ENCODE measurements at regions not wholly inside any gene's neighbourhood (a gene's known extent, or its start where the extent isn't known, plus 50 kb on each side); places are given as distances from the start of the nearest gene placed in this dataset.

DNA sequence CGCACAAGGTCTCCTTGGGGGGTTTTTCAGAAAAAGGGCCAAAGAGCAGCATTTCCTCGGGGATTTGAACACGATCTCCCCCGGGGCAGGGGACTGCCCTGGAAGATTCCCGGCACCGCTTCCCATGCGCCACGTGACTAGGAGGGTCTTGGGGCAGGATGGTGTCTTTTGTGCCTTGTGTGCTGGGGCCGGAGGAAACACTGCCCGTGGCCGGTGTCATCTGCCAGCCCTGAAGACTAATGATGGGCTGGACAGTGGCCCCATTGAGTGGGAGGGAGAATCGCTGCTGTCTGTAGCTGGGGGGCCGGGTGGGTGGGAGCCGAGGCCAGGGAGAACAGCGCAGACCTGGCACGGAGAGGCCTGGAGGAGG, 315.1 kb downstream of the SEC14L1 start:
- no peak for TF ChIP-seq ZFX (IDR thresholded peaks at IDR 0.05)
- TF ChIP-seq, protein P1, sequence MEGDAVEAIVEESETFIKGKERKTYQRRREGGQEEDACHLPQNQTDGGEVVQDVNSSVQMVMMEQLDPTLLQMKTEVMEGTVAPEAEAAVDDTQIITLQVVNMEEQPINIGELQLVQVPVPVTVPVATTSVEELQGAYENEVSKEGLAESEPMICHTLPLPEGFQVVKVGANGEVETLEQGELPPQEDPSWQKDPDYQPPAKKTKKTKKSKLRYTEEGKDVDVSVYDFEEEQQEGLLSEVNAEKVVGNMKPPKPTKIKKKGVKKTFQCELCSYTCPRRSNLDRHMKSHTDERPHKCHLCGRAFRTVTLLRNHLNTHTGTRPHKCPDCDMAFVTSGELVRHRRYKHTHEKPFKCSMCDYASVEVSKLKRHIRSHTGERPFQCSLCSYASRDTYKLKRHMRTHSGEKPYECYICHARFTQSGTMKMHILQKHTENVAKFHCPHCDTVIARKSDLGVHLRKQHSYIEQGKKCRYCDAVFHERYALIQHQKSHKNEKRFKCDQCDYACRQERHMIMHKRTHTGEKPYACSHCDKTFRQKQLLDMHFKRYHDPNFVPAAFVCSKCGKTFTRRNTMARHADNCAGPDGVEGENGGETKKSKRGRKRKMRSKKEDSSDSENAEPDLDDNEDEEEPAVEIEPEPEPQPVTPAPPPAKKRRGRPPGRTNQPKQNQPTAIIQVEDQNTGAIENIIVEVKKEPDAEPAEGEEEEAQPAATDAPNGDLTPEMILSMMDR (conservative IDR thresholded peaks at IDR 0.05) = no peak
- H3K27ac ChIP-seq = no peak overlapping the region

DNA sequence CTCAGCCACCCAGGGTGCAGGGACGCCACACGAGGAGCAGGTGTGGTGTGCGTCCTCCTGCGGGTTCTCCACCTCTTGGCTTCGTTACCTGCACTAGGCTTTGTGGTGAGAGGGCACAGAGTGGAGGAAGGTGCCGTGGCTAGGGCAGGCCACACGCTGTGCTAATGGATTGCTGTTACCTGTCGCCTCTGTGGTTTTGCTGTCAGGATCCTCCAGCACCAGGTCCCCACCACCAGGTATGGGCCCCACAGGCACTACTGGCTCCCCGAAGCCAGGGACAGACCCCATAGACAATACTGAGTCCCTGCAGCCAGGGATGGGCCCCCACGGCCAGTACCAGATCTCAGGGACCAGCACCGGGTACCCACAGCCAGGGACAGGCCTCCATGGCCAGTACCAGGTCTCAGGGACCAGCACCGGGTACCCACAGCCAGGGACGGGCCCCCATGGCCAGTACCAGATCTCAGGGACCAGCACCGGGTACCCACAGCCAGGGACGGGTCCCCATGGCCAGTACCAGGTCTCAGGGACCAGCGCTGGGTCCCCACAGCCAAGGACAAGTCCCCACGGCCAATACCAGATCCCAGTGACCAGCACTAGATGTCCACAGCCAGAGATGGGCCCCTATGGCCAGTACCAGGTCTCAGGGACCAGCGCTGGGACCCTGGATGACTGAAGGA, 315.6 kb downstream of the SEC14L1 start:
- TF ChIP-seq, protein P1 (conservative IDR thresholded peaks at IDR 0.05) = no peak
- no peak for TF ChIP-seq ZFX (IDR thresholded peaks at IDR 0.05)
- H3K27ac ChIP-seq = no peak overlapping the region

DNA sequence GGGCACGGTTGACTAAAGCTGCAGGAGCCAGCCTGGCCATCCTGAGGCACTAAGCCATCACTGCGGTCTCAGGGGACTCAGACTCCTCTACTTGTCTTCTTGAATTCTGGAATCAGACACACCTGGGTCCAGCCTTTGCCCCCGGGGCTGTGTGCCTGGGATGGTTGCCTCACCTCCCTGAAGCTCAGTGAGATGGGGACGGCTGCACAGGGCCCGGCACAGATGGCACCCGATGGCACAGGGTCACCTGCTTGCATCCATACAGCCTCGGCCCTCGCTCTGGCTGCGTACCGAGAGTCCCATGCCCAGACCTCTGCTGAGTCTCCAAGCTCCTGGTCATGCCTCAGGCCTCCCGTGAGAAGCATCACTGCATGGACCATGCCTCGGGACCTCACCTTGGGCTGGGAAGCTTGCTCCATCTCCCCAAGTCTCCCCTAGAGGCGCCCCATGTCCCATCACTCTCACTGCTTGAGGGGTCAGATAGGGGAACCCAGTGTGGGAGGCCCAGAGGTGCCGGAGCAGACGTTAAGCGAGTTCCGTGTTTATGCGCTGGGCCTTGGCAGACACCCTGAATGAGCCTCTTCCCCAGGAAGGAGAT, 316.3 kb downstream of the SEC14L1 start:
- TF ChIP-seq, protein P1 (conservative IDR thresholded peaks at IDR 0.05) = no peak
- no peak for TF ChIP-seq ZFX (IDR thresholded peaks at IDR 0.05)
- no peak overlapping the region for H3K27ac ChIP-seq

DNA sequence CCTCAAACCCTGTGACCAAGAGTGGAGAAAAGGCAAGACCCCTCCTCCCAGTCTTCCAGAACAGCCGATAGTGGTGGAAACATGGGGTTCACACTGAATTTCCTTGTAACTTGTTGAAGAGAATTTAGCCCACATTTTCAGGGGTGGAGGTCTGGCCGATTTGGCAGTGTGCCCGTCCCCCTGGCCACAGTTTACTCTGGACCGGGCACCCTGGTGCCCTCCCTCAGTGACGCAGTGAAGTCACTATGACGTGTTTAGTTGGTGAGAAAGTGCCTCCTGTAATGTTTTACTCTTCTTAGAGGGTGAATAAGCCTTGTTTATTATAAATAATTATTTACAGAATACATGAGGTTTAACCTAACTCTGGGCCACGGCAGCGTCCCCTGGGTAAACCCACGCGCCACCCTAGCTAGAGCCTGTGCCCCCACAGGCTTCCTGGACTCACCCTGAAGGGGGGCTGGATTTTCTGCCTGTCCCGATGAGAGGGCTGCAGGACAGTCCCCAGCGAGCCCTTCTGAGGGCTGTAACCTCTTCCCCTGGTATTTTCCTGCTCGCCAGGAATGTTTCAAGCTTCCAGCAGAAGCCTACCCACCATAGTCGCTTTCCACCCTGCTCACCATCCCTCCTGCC, 316.9 kb downstream of the SEC14L1 start:
- no peak for TF ChIP-seq ZFX (IDR thresholded peaks at IDR 0.05)
- TF ChIP-seq, protein P1 (conservative IDR thresholded peaks at IDR 0.05) = no peak
- H3K27ac ChIP-seq = no peak overlapping the region

DNA sequence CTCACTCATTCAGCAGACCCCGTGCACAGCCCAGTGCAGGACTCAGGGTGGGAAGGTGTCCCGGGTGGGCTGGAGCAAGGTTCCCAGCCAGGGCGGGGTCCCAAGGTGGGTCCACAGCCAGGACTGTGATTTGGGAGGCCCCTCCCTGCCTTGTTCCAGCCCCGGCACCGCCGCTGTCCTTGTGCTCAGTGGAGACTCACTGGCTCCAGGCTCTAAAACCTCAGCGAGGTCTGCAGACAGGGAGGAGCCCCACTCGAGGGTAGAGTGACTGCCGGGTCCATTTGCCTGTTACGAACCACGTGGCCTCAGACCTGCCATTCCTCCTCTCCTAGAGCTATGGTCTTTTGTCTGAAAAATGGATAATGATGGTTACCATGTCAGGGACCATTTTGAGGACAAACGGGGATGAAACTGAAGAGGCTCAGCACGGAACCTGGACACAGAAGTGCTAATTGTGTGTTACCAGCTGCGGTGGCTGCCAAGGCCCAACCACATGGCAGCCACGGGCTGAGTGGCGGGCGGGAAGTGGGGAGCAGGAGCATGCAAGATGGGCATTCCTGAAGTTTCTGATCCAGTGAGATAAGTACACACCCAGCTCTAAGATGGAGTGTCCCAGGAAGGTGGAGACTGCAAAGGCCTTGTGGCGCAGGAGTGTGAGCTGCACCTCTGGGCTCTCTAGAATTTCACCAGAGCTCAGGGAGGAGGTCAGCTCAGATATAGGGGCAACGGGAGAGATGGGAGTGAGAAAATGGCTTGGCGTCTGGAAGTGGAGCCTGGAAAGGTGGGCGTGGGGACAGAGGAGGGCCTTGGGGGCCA, 317.6 kb downstream of the SEC14L1 start:
- TF ChIP-seq, protein P1 (conservative IDR thresholded peaks at IDR 0.05) = no peak
- TF ChIP-seq ZFX (IDR thresholded peaks at IDR 0.05) = no peak
- no peak overlapping the region for H3K27ac ChIP-seq

DNA sequence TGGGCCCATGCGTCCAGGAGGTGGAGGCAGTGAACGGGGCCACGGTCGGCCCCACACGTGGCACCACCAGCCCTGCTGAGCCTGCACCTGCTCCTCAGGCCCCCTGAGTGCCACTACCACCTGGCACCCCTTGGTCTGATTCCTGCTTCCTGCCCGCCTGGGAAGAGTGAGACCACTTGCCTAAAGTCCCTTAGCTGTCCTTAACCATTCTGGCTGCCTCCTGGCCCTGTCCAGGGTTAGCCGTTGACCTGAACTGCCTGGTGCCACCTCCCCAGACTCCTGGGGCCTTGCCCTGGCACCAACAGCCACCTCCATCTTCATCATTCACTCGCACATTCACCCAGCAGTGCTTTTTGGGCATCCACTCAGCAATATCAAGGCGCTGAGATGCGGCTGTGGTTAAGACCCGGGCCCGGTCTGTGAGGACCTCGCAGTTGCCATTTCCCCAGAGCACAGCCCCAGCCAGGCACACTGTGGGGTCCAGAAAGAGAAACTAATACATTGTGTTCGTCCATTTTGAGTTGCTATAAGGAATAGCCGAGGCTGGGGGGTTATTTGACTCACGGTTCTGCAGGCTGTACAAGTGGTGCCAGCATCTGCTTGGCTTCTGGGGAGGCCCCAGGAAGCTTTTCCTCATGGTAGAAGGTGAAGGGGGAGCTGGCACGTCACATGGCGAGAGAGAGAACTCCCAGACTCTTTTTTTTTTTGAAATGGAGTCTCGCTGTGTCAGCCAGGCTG, 318.4 kb downstream of the SEC14L1 start:
- TF ChIP-seq, protein P1 (conservative IDR thresholded peaks at IDR 0.05) = no peak
- no peak for TF ChIP-seq ZFX (IDR thresholded peaks at IDR 0.05)
- no peak overlapping the region for H3K27ac ChIP-seq

Measured in C4-2B (cell line).